ENCODE measurements at regions not wholly inside any gene's neighbourhood (a gene's known extent, or its start where the extent isn't known, plus 50 kb on each side); places are given as distances from the start of the nearest gene placed in this dataset.

- no peak for TF ChIP-seq CTCF (IDR thresholded peaks at IDR 0.05; ENCODE audit: borderline replicate concordance, extremely low read depth, low read length, poor library complexity, severe bottlenecking)
- no peak for TF ChIP-seq EZH2 (IDR thresholded peaks at IDR 0.05; ENCODE audit: borderline replicate concordance, low read depth, low read length, severe bottlenecking)
These were observed 356.4 kb upstream of the CXorf51A start for GRCh38 chrX:147170993-147171392.
